GM21825 (cell line): ENCODE measurements at regions not wholly inside any gene's neighbourhood (a gene's known extent, or its start where the extent isn't known, plus 50 kb on each side); places are given as distances from the start of the nearest gene placed in this dataset.
A peak's percentile ranks its signal among the peaks of the same experiment; 100 is the strongest.
"Not testable (repeated sequence)": the region's sequence is repeated elsewhere in the genome, so short reads cannot be mapped to it uniquely, and the experiment has no call there.

Experiments
- ATAC-seq: cut with Tn5 transposase; IDR thresholded peaks from one replicate; pipeline ENCODE4 v1.9.1; 2021; ENCODE audit warnings: mild to moderate bottlenecking, moderate library complexity; ENCODE audit not compliant: unreplicated experiment

DNA sequence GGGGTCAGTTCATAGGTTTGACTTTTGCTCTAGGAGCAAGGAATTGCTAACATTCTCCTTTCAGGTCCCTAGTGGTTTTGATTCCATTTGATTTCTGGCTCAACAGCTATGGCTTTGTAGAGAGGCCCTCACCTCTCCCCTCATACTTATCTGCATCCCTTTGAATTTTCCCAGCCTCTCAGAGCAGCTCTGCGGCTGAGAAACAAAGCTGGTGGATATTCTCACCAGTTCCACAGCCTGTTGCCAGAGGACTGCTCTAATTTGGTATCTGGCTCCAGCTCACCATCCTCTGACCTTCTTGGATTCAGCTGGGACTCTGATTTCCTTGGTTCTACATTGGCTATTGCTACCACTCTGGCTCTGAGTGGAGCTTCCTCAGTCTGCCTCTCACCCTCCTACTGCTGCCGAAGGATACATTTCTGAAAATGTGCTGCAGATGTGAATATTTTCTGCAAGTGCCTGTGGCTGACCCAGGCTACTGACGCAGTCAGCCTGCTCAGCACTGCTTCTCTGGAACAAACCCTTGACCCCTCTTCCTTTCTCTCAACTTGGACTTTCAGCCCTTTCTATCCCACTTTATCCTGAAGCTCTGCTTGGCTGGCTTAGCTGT lies 110.9 kb upstream of the ENPEP start:
- no peak for ATAC-seq

DNA sequence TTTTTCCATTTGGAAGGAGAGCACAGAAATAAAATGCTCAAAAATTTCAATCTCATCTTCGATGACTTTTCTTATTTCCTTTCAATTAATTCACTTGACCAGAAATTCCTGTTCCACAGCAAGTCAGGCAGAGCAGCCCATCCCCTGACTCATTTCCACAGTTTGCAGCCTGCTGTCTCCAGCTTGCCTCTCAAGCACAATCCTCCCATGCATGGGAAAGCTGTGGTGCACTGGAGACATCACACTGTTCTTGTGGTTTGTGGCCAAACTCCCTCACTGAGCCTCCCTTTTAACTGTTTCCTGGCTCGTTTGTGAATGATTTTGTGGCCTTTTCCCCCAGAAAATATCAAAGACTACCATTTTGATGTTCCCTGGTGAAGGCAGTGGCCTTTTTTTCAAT lies 114.0 kb upstream of the ENPEP start:
- no peak for ATAC-seq

DNA sequence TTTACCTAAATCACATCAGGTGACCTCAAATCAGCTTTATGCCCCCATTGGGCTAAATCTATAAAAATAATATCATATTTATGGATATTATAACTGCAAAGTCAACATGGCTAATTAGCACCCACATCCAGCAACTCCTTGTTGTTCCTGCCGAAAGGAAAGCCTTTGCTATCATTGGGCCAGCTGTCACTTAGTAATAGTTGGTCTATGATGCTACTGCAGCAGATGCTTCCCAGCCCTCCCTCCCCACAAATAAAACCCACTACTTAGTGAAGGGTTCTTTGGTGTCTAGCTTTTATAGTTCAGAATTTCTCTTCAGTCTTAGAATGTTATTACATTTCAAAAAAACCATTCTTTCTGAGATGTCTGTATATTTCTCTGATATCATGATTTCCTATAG lies 116.9 kb upstream of the ENPEP start:
- no peak for ATAC-seq

DNA sequence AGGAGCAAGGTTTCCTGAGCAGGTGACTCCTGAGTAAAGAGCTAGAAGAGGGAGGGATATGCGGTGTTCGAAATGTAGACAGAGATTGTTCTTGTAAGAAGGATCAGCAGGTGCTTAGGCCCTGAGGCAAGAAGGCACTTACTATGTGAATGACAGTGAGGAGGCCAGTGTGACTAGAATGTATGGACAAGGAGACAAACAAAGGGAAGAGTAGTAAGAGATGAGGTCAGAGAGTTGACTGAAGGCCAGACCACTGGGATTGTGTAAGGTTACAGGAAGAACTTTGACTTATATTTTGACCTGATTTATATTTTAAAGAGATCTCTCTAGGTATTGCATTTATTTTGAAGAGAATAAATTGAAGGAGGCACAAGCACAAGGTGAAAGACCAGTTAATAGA lies 118.4 kb upstream of the ENPEP start:
- ATAC-seq: no peak

DNA sequence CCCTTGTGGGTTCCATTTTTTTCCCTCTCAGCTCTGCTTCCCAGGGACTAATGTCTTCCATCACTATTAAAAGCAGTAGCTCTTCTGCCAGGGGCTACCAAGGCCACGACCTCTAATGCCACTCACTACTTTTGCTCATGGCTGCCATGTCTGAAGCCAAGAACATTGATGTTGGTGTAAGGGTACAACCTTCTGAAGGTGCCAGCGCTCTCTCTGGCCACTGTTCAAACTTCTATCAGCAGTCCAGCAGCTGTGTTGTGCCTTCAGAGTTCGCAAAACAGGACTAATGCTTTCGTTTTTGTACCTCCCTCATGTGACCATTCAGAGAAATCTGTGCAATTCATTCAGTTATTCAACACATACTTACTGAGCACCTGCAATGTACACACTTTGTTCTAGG lies 121.5 kb upstream of the ENPEP start:
- no peak for ATAC-seq

- no peak for ATAC-seq
These were observed 123.1 kb upstream of the ENPEP start for GRCh38 chr4:110352670-110353442.

DNA sequence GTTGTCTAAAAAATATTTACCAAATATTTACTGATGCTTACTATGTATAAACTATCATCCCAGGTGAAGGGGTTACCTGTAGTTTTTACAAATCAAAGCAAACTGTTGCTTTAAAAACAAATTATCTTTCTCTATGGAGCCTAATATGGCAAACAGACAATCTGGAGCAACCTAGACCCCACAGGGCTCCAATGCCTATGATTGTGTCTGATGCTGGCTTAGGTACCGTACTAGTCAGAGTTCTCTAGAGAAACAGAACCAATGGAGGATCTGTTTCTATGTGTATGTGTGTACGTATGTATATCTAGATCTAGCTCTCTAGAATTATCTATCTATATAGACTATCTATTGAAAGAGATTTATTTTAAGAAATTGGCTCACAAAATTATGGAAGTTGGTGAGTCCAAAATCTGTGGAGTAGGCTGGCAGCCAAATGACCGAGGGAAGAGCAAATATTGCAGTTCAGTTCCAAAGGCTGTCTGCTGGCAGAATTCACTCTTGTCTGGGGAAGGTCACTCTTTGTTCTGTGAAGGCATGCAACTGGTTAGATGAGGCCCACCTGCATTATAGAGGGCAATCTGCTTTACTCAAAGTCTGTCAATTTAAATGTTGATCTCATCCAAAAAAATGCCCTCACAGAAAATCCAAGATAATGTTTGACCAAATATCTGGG lies 127.1 kb upstream of the ENPEP start:
- ATAC-seq: no peak

GRCh38 chr4:110347805-110348204 lies 128.2 kb upstream of the ENPEP start:
- no peak for ATAC-seq

DNA sequence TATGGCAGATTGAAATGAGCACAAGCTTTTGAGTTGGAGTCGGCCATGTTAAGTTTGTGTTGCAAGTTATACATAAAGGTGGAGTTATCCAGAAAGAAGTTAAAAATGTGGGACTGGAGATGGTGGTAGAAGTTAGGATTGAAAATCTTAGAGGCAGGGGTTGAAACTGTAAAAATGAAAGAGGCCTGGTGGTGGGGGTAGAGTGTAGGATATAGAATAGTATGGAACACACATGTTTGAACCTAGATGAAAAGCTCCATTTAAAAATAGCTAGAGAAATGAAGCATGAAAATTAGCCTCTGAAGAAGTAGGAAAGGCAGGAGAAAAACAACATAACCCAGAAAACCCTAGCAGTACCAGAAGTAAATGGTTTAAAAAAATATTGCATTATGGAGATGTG lies 131.8 kb upstream of the ENPEP start:
- no peak for ATAC-seq

DNA sequence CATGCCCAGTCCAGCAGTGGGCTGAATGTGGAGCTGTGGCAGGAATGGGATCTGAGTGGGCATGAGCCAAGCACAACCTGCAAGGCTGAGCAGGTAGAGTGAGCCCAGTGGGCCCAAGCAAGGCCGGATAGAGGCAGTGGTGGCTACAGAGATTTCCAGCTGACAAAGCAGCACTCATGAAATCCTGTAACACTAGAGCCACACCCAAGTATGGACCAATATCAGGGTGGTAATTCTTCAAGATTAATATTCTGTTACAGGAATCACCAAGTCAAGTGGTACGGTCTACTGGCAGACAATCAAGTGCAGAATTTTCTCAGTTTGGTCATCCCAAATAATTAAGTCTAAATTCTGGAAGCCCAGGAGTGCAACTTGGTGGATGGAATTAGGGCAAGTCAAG lies 132.4 kb upstream of the ENPEP start:
- no peak for ATAC-seq

DNA sequence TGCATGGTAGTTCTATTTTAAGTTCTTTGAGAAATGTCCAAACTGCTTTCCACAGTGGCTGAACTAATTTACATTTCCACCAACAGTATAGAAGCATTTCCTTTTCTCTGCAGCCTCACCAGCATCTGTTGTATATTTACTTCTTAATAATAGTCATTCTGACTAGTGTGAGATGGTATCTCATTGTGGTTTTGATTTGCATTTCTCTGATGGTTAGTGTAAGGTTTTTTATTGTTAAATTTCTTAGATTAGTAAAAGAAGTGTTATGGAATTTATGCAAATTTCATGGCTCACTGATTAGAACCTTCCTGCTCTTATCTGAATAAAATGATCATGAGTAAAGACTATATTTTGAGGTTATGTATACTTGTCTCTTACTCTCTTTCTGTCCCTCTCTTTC lies 134.8 kb upstream of the ENPEP start:
- peak; percentile 64 for ATAC-seq

DNA sequence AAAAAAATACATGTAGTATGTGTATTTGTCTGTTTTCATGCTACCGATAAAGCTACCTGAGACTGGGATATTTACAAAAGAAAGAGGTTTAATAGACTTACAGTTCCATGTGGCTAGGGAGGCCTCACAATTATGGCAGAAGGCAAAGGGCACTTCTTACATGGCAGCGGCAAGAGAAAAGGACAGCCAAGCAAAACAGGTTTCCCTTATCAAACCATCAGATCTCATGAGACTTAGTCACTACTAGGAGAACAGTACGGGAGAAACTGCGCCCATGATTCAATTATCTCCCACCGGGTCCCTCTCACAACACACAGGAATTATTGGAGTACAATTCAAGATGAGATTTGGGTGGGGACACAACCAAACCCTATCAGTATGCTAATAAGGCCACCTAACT lies 137.0 kb upstream of the ELOVL6 start:
- no peak for ATAC-seq

DNA sequence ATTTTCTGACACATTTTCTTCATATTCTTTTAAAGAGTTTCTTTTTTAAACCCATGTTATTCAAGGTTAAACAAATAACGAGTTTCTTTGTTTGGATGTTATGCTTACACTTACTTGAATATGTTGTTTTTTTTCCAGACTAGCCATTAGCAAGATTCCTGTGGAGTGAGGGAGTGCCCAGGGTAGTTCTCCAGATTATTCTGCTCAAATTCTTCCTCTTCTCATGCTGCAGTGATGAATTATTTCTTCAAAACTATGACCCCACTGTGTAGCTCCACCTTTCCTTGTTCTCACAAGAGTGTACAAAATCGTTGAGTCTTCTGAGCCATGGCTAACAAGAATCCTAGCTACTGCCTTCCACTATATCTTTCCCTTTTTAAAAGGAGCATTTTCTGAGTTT lies 134.1 kb upstream of the ELOVL6 start:
- ATAC-seq: no peak

DNA sequence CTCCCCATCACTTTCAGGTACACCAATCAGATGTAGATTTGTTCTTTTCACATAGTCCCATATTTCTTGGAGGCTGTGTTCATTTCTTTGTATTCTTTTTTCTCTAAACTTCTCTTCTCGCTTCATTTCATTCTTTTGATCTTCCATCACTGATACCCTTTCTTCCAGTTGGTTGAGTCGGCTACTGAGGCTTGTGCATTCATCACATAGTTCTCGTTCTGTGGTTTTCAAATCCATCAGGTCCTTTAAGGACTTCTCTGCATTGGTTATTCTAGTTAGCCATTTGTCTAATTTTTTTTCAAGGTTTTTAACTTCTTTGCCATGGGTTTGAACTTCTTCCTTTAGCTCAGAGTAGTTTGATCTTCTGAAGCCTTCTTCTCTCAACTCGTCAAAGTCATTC lies 128.0 kb upstream of the ELOVL6 start:
- not testable (repeated sequence) for ATAC-seq

DNA sequence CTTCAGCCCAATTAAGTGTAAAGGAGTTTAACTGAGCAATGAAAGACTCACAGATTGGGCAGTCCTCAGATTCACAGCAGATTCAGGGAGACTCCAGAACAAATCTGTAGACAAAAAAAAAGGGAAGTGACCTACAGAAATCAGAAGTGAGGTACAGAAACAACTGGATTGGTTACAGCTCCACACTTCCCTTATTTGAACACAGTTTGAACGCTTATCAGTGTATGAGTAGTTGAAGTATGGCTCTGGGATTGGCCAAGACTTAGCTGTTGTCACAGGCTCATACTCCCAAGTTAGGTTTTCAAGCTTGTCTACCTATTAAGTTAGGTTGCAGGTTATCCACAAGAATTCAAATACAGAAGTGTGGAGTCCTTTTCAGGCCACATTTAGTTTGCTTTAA lies 112.4 kb upstream of the ELOVL6 start:
- no peak for ATAC-seq

- no peak for ATAC-seq
These were observed 111.3 kb upstream of the ELOVL6 start for GRCh38 chr4:110309675-110310074.

- ATAC-seq: no peak
These were observed 107.9 kb upstream of the ELOVL6 start for GRCh38 chr4:110306303-110306702.

DNA sequence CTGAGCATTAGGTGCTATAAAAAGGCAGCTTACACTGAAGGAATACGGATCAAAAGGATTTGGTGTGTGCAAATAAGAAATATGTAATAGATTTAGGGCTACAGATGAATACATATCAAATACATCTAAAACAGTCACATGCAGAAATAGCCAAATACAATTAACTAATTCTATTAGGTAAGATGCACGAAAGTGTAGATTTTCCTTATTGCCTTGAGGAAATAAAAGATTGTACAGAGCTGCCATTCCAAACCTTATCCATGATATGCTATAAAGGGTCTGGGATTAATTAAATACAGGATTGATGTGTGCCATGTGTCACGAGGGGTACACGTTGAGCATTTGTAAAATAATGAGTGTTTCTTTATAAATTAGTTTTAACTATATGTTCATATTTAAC lies 107.0 kb upstream of the ELOVL6 start:
- no peak for ATAC-seq

DNA sequence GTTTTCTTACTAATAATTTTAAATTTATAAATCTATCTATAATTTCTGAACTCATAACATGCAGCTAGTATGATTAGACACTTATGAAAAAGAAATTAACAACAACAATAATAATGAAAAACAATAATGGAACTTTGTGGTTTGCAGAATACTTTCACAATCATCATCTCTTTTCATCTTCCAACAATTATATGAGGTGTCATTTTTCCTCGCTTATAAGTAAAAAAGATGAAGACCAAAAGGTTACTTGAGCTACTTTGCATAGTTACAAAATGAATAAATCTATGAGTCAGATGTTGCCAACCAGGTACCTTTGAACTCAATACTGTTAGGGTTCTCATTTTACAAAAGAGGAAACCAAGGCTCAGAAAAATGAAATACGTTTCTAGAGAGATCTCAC lies 98.5 kb upstream of the ELOVL6 start:
- ATAC-seq: peak; percentile 66

DNA sequence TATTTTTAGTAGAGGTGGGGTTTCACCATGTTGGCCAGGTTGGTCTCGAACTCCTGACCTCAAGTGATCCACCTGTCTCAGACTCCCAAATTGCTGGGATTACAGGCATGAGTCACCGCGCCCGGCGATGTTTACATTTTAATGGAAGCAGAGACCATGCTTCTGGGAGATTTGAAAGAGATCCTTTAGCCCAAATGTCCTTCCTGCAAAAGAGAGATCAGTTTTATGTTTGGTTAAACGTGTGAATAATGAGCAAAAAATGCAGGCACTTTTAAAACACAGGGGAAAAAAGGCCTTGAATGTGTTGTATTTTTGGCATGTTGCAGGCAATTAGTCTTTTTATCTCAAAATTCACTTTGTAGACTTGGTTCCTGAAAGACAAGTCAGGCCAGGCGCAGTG lies 95.8 kb upstream of the ELOVL6 start:
- no peak for ATAC-seq

DNA sequence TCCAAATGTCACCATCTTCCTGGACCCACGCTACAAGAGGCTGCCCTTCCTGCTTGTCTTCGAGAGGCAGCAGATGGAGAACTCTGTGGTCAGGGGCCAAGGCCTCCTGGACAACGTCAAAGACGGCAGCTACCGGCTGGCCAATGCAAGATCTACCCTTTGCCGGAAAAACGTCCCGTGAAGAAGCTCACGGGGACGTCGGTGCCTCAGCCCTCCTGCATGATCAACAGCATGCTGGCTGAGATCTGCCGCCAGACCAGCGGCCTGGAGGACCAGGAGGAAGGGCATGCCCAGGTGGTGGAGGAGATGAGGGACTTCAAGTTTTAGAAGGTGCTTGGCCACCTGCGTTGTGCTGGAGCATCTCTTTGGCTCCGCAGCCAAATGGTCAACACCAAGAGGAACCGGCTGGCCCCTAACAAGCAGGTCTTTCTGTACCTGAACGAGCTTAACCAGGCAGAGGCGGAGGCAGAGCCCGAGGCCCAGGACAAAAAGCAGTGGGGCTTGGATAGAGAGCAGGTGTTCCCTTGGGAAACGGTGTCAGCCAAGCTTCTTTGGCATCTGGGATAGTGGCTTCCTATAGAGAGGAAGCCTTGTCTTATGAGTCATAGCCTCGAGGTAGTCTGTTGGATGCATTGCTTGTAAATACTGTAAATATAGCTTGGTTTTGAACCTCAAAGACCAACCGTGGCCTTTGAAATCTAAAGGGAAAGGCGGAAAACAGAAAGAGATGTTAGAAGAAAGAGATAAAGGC lies 94.8 kb upstream of the ELOVL6 start:
- ATAC-seq: no peak

GRCh38 chr4:110290511-110290910 lies 92.1 kb upstream of the ELOVL6 start:
- no peak for ATAC-seq
